ENCODE measurements at regions not wholly inside any gene's neighbourhood (a gene's known extent, or its start where the extent isn't known, plus 50 kb on each side); places are given as distances from the start of the nearest gene placed in this dataset.

DNA sequence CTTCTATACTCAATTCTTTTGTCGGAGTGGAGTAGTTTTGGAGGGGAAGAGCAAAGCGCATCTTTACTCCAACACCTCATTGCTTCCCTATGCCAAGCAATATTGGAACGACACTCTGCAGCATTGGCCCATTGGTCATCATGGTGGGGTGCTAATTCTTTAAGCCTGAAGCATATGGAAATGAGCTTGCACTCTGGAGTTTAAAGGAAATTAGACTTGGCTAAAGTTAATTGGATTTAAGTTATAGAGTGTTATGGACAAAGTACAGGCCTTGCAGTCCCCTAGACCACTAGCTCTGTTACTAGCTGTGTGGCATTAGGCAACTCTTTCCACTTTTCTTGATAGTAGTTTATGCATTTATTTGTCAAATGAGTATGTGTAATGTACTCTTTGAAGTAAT, 568.3 kb upstream of the TENM4 start:
- no peak overlapping the region for H3K4me3 ChIP-seq (replicated peaks; ENCODE audit: insufficient read depth, low read length)
- DNase-seq (ENCODE audit: low read depth in 1 of 2, low spot score in 1 of 2), result no peak
- H3K27ac ChIP-seq (replicated peaks), result no peak overlapping the region
- H3K27me3 ChIP-seq (ENCODE audit: insufficient read depth, poor library complexity, severe bottlenecking), result no peaks in the 10 kb centered on the region
- TF ChIP-seq POLR2AphosphoS5 (IDR thresholded peaks at IDR 0.05; ENCODE audit: low read depth), result no peak
- no peak for TF ChIP-seq CTCF (IDR thresholded peaks at IDR 0.05; ENCODE audit: insufficient read depth, low read length)
- TF ChIP-seq SPI1 (IDR thresholded peaks at IDR 0.05; ENCODE audit: borderline replicate concordance, low read depth), result no peak
- TF ChIP-seq, protein P1, sequence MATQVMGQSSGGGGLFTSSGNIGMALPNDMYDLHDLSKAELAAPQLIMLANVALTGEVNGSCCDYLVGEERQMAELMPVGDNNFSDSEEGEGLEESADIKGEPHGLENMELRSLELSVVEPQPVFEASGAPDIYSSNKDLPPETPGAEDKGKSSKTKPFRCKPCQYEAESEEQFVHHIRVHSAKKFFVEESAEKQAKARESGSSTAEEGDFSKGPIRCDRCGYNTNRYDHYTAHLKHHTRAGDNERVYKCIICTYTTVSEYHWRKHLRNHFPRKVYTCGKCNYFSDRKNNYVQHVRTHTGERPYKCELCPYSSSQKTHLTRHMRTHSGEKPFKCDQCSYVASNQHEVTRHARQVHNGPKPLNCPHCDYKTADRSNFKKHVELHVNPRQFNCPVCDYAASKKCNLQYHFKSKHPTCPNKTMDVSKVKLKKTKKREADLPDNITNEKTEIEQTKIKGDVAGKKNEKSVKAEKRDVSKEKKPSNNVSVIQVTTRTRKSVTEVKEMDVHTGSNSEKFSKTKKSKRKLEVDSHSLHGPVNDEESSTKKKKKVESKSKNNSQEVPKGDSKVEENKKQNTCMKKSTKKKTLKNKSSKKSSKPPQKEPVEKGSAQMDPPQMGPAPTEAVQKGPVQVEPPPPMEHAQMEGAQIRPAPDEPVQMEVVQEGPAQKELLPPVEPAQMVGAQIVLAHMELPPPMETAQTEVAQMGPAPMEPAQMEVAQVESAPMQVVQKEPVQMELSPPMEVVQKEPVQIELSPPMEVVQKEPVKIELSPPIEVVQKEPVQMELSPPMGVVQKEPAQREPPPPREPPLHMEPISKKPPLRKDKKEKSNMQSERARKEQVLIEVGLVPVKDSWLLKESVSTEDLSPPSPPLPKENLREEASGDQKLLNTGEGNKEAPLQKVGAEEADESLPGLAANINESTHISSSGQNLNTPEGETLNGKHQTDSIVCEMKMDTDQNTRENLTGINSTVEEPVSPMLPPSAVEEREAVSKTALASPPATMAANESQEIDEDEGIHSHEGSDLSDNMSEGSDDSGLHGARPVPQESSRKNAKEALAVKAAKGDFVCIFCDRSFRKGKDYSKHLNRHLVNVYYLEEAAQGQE (IDR thresholded peaks at IDR 0.05; ENCODE audit: insufficient replicate concordance, low read depth), result no peak
- no peak for TF ChIP-seq GABPA (IDR thresholded peaks at IDR 0.05; ENCODE audit: low read depth)

- no peak overlapping the region for H3K4me3 ChIP-seq (replicated peaks; ENCODE audit: insufficient read depth, low read length)
- DNase-seq (ENCODE audit: low read depth in 1 of 2, low spot score in 1 of 2), result no peak
- H3K27ac ChIP-seq (replicated peaks), result no peak overlapping the region
- no peaks in the 10 kb centered on the region for H3K27me3 ChIP-seq (ENCODE audit: insufficient read depth, poor library complexity, severe bottlenecking)
- TF ChIP-seq SPI1 (IDR thresholded peaks at IDR 0.05; ENCODE audit: borderline replicate concordance, low read depth) (no peak), GABPA (IDR thresholded peaks at IDR 0.05; ENCODE audit: low read depth) (no peak), CTCF (IDR thresholded peaks at IDR 0.05; ENCODE audit: insufficient read depth, low read length) (no peak), POLR2AphosphoS5 (IDR thresholded peaks at IDR 0.05; ENCODE audit: low read depth) (no peak)
- TF ChIP-seq, protein P1 (IDR thresholded peaks at IDR 0.05; ENCODE audit: insufficient replicate concordance, low read depth), result no peak
Measured at GRCh38 chr11:80007616-80008015, 566.8 kb upstream of the TENM4 start.

- Histone ChIP-seq H3K4me3 (replicated peaks; ENCODE audit: insufficient read depth, low read length) (no peak overlapping the region), H3K27me3 (ENCODE audit: insufficient read depth, poor library complexity, severe bottlenecking) (no peaks in the 10 kb centered on the region), H3K27ac (replicated peaks) (no peak overlapping the region)
- no peak for TF ChIP-seq CTCF (IDR thresholded peaks at IDR 0.05; ENCODE audit: insufficient read depth, low read length)
- no peak for TF ChIP-seq GABPA (IDR thresholded peaks at IDR 0.05; ENCODE audit: low read depth)
- TF ChIP-seq, protein P1 (IDR thresholded peaks at IDR 0.05; ENCODE audit: insufficient replicate concordance, low read depth), result no peak
- TF ChIP-seq SPI1 (IDR thresholded peaks at IDR 0.05; ENCODE audit: borderline replicate concordance, low read depth), result no peak
- TF ChIP-seq POLR2AphosphoS5 (IDR thresholded peaks at IDR 0.05; ENCODE audit: low read depth), result no peak
- DNase-seq (ENCODE audit: low read depth in 1 of 2, low spot score in 1 of 2), result no peak
Measured at GRCh38 chr11:79990141-79990540, 549.3 kb upstream of the TENM4 start.

All from HL-60 (cell line).